ENCODE measurements at regions not wholly inside any gene's neighbourhood (a gene's known extent, or its start where the extent isn't known, plus 50 kb on each side); places are given as distances from the start of the nearest gene placed in this dataset.

- H3K27ac ChIP-seq (ENCODE audit: low read length): no peak overlapping the region
- peaks cover 20% of the 10 kb centered on the region for H3K4me1 ChIP-seq (ENCODE audit: control insufficient read depth, insufficient read depth, low read length)
- DNase-seq (ENCODE audit: low read depth, low spot score): no peak
- H3K27me3 ChIP-seq (ENCODE audit: control insufficient read depth, insufficient read depth, low read length): no peaks in the 10 kb centered on the region
- H3K4me3 ChIP-seq (ENCODE audit: low read length): no peak overlapping the region
- H3K36me3 ChIP-seq (ENCODE audit: control insufficient read depth, insufficient read depth, low read length): no peaks in the 10 kb centered on the region; the same call in 1 of the 2 replicates
- H3K9me3 ChIP-seq (ENCODE audit: control insufficient read depth, insufficient read depth, low read length): no peaks in the 10 kb centered on the region
- no CpG with 5 or more reads among the region's 13 CpGs for WGBS (ENCODE audit: insufficient coverage, insufficient read length)
Measured at GRCh38 chr16:85313526-85314301, 201.4 kb upstream of the CIBAR2 start.

GRCh38 chr16:85314512-85314971 is 202.3 kb upstream of the CIBAR2 start:
- Histone ChIP-seq H3K4me1 (ENCODE audit: control insufficient read depth, insufficient read depth, low read length) (peaks cover 20% of the 10 kb centered on the region), H3K27me3 (ENCODE audit: control insufficient read depth, insufficient read depth, low read length) (no peaks in the 10 kb centered on the region), H3K4me3 (ENCODE audit: low read length) (no peak overlapping the region), H3K36me3 (ENCODE audit: control insufficient read depth, insufficient read depth, low read length) (no peaks in the 10 kb centered on the region; the same call in 1 of the 2 replicates), H3K27ac (ENCODE audit: low read length) (no peak overlapping the region), H3K9me3 (ENCODE audit: control insufficient read depth, insufficient read depth, low read length) (no peaks in the 10 kb centered on the region)
- DNase-seq (ENCODE audit: low read depth, low spot score): no peak
- WGBS (ENCODE audit: insufficient coverage, insufficient read length): no CpG with 5 or more reads among the region's 11 CpGs

- Histone ChIP-seq H3K4me3 (ENCODE audit: low read length) (no peak overlapping the region), H3K9me3 (ENCODE audit: control insufficient read depth, insufficient read depth, low read length) (no peaks in the 10 kb centered on the region), H3K36me3 (ENCODE audit: control insufficient read depth, insufficient read depth, low read length) (no peaks in the 10 kb centered on the region), H3K4me1 (ENCODE audit: control insufficient read depth, insufficient read depth, low read length) (peaks cover 15% of the 10 kb centered on the region), H3K27ac (ENCODE audit: low read length) (no peak overlapping the region), H3K27me3 (ENCODE audit: control insufficient read depth, insufficient read depth, low read length) (no peaks in the 10 kb centered on the region)
- WGBS (ENCODE audit: insufficient coverage, insufficient read length): no CpG with 5 or more reads among the region's 14 CpGs
- no peak for DNase-seq (ENCODE audit: low read depth, low spot score)
Measured at GRCh38 chr16:85315866-85316265, 203.6 kb upstream of the CIBAR2 start.

GRCh38 chr16:85316321-85316919 is 204.1 kb upstream of the CIBAR2 start:
- WGBS (ENCODE audit: insufficient coverage, insufficient read length): no CpG with 5 or more reads among the region's 19 CpGs
- Histone ChIP-seq H3K36me3 (ENCODE audit: control insufficient read depth, insufficient read depth, low read length) (no peaks in the 10 kb centered on the region), H3K9me3 (ENCODE audit: control insufficient read depth, insufficient read depth, low read length) (no peaks in the 10 kb centered on the region), H3K27ac (ENCODE audit: low read length) (no peak overlapping the region), H3K4me1 (ENCODE audit: control insufficient read depth, insufficient read depth, low read length) (peaks cover 12% of the 10 kb centered on the region), H3K27me3 (ENCODE audit: control insufficient read depth, insufficient read depth, low read length) (no peaks in the 10 kb centered on the region), H3K4me3 (ENCODE audit: low read length) (no peak overlapping the region)
- no peak for DNase-seq (ENCODE audit: low read depth, low spot score)

GRCh38 chr16:85316944-85317343 is 204.7 kb upstream of the CIBAR2 start:
- Histone ChIP-seq H3K36me3 (ENCODE audit: control insufficient read depth, insufficient read depth, low read length) (no peaks in the 10 kb centered on the region), H3K4me1 (ENCODE audit: control insufficient read depth, insufficient read depth, low read length) (peaks cover 9% of the 10 kb centered on the region), H3K27me3 (ENCODE audit: control insufficient read depth, insufficient read depth, low read length) (no peaks in the 10 kb centered on the region), H3K27ac (ENCODE audit: low read length) (no peak overlapping the region), H3K9me3 (ENCODE audit: control insufficient read depth, insufficient read depth, low read length) (no peaks in the 10 kb centered on the region), H3K4me3 (ENCODE audit: low read length) (no peak overlapping the region)
- no peak for DNase-seq (ENCODE audit: low read depth, low spot score)
- WGBS (ENCODE audit: insufficient coverage, insufficient read length): no CpG with 5 or more reads among the region's 9 CpGs

GRCh38 chr16:85317704-85318103 is 205.4 kb upstream of the CIBAR2 start:
- Histone ChIP-seq H3K4me3 (ENCODE audit: low read length) (no peak overlapping the region), H3K4me1 (ENCODE audit: control insufficient read depth, insufficient read depth, low read length) (peaks cover 8% of the 10 kb centered on the region), H3K27me3 (ENCODE audit: control insufficient read depth, insufficient read depth, low read length) (no peaks in the 10 kb centered on the region), H3K9me3 (ENCODE audit: control insufficient read depth, insufficient read depth, low read length) (no peaks in the 10 kb centered on the region), H3K36me3 (ENCODE audit: control insufficient read depth, insufficient read depth, low read length) (no peaks in the 10 kb centered on the region), H3K27ac (ENCODE audit: low read length) (no peak overlapping the region)
- no peak for DNase-seq (ENCODE audit: low read depth, low spot score)
- no CpG with 5 or more reads among the region's 12 CpGs for WGBS (ENCODE audit: insufficient coverage, insufficient read length)

GRCh38 chr16:85319208-85319983 is 207.1 kb upstream of the CIBAR2 start:
- Histone ChIP-seq H3K4me3 (ENCODE audit: low read length) (no peak overlapping the region), H3K36me3 (ENCODE audit: control insufficient read depth, insufficient read depth, low read length) (no peaks in the 10 kb centered on the region), H3K27ac (ENCODE audit: low read length) (no peak overlapping the region), H3K27me3 (ENCODE audit: control insufficient read depth, insufficient read depth, low read length) (no peaks in the 10 kb centered on the region), H3K9me3 (ENCODE audit: control insufficient read depth, insufficient read depth, low read length) (no peaks in the 10 kb centered on the region), H3K4me1 (ENCODE audit: control insufficient read depth, insufficient read depth, low read length) (peaks cover 2% of the 10 kb centered on the region; the same call in 1 of the 2 replicates)
- WGBS (ENCODE audit: insufficient coverage, insufficient read length): no CpG with 5 or more reads among the region's 24 CpGs
- no peak for DNase-seq (ENCODE audit: low read depth, low spot score)

GRCh38 chr16:85319984-85320440 is 207.7 kb upstream of the CIBAR2 start:
- no CpG with 5 or more reads among the region's 19 CpGs for WGBS (ENCODE audit: insufficient coverage, insufficient read length)
- H3K4me1 ChIP-seq (ENCODE audit: control insufficient read depth, insufficient read depth, low read length): peaks cover 2% of the 10 kb centered on the region; the same call in 1 of the 2 replicates
- H3K27me3 ChIP-seq (ENCODE audit: control insufficient read depth, insufficient read depth, low read length): no peaks in the 10 kb centered on the region
- no peak for DNase-seq (ENCODE audit: low read depth, low spot score)
- H3K27ac ChIP-seq (ENCODE audit: low read length): no peak overlapping the region
- H3K4me3 ChIP-seq (ENCODE audit: low read length): no peak overlapping the region
- H3K36me3 ChIP-seq (ENCODE audit: control insufficient read depth, insufficient read depth, low read length): no peaks in the 10 kb centered on the region
- no peaks in the 10 kb centered on the region for H3K9me3 ChIP-seq (ENCODE audit: control insufficient read depth, insufficient read depth, low read length)

- no CpG with 5 or more reads among the region's 11 CpGs for WGBS (ENCODE audit: insufficient coverage, insufficient read length)
- Histone ChIP-seq H3K36me3 (ENCODE audit: control insufficient read depth, insufficient read depth, low read length) (no peaks in the 10 kb centered on the region), H3K4me3 (ENCODE audit: low read length) (no peak overlapping the region), H3K27ac (ENCODE audit: low read length) (no peak overlapping the region), H3K27me3 (ENCODE audit: control insufficient read depth, insufficient read depth, low read length) (no peaks in the 10 kb centered on the region), H3K4me1 (ENCODE audit: control insufficient read depth, insufficient read depth, low read length) (peaks cover 2% of the 10 kb centered on the region; the same call in 1 of the 2 replicates), H3K9me3 (ENCODE audit: control insufficient read depth, insufficient read depth, low read length) (no peaks in the 10 kb centered on the region)
- DNase-seq (ENCODE audit: low read depth, low spot score): no peak
Measured at GRCh38 chr16:85320677-85321385, 208.6 kb upstream of the CIBAR2 start.

All from iPS DF 6.9 (cell line).